ENCODE measurements at regions not wholly inside any gene's neighbourhood (a gene's known extent, or its start where the extent isn't known, plus 50 kb on each side); places are given as distances from the start of the nearest gene placed in this dataset.

GRCh38 chr13:95499811-95500712 lies 52.5 kb upstream of the CLDN10 start:
- 76 to 83% methylated on average over 6 of the region's 6 CpGs for WGBS, 2 donors
- TF ChIP-seq POLR2A (IDR thresholded peaks at IDR 0.05) (no peak), CTCF (IDR thresholded peaks at IDR 0.05) (no peak)
- DNase-seq (ENCODE audit: low spot score in 2 of 2) = no peak
- H3K4me3 ChIP-seq (ENCODE audit: low read depth, poor library complexity, severe bottlenecking) = no peak overlapping the region
- intact Hi-C loops (cut with DNase I; ENCODE audit: low total_unique reads) = no loop called here

GRCh38 chr13:95502216-95502615 lies 50.3 kb upstream of the CLDN10 start:
- DNase-seq (ENCODE audit: low spot score in 2 of 2) = no peak
- WGBS, 2 donors = 40 to 57% methylated on average over 2 of the region's 2 CpGs
- intact Hi-C loops (cut with DNase I; ENCODE audit: low total_unique reads) = no loop called here
- TF ChIP-seq CTCF (IDR thresholded peaks at IDR 0.05) (no peak), POLR2A (IDR thresholded peaks at IDR 0.05) (no peak)
- no peak overlapping the region for H3K4me3 ChIP-seq (ENCODE audit: low read depth, poor library complexity, severe bottlenecking)
